ENCODE measurements at regions not wholly inside any gene's neighbourhood (a gene's known extent, or its start where the extent isn't known, plus 50 kb on each side); places are given as distances from the start of the nearest gene placed in this dataset.

DNA sequence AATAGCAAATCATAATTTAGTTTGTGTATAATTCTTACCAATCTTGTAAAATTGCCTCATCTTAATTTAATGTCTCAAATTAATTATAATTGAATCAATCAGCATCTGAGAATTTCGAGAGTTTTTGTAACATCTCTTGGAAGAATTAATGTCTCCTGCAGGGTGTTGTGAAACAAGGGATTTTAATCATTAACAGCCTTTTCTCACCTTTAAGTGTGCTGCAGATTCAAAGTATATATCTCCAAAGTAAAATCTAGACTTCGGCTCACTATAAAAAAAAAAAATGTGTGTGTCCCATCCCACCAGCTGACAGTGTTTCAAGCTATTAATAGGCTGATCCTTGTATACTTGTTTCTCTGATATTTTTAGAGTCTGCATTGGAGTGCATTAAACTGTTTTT, 603.1 kb downstream of the ETNK1 start:
- TF ChIP-seq POLR2A (IDR thresholded peaks at IDR 0.05) (no peak), POLR2AphosphoS5 (IDR thresholded peaks at IDR 0.05) (no peak)
- TF ChIP-seq, protein P1, sequence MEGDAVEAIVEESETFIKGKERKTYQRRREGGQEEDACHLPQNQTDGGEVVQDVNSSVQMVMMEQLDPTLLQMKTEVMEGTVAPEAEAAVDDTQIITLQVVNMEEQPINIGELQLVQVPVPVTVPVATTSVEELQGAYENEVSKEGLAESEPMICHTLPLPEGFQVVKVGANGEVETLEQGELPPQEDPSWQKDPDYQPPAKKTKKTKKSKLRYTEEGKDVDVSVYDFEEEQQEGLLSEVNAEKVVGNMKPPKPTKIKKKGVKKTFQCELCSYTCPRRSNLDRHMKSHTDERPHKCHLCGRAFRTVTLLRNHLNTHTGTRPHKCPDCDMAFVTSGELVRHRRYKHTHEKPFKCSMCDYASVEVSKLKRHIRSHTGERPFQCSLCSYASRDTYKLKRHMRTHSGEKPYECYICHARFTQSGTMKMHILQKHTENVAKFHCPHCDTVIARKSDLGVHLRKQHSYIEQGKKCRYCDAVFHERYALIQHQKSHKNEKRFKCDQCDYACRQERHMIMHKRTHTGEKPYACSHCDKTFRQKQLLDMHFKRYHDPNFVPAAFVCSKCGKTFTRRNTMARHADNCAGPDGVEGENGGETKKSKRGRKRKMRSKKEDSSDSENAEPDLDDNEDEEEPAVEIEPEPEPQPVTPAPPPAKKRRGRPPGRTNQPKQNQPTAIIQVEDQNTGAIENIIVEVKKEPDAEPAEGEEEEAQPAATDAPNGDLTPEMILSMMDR (IDR thresholded peaks at IDR 0.05): no peak
